Neural cell (in vitro differentiated cells): ENCODE measurements at regions not wholly inside any gene's neighbourhood (a gene's known extent, or its start where the extent isn't known, plus 50 kb on each side); places are given as distances from the start of the nearest gene placed in this dataset.

Experiments used
- CTCF ChIP-seq: fragments of 450-650 bp; IDR thresholded peaks from 2 replicates; pipeline ENCODE4 v1.5.1; 2014; ENCODE audit warnings: antibody characterized with exemption, mild to moderate bottlenecking, moderate library complexity; ENCODE audit not compliant: poor library complexity, severe bottlenecking
- EZH2 ChIP-seq: fragments of 200-600, 300-800 bp; shearing (Covaris generic), sonication (generic); IDR thresholded peaks from 2 replicates; pipeline ENCODE4 v1.6.1; 2014; ENCODE audit warnings: antibody characterized with exemption, low read length, borderline replicate concordance, mild to moderate bottlenecking; ENCODE audit not compliant: insufficient read depth, poor library complexity, severe bottlenecking
- TAF1 ChIP-seq: IDR thresholded peaks from 2 replicates; pipeline ENCODE4 v1.6.1; 2012; ENCODE audit warnings: low read depth

GRCh38 chr13:103326326-103326725, 260.1 kb upstream of the SLC10A2 start:
- no peak for TF ChIP-seq CTCF
- no peak for TF ChIP-seq TAF1
- no peak for TF ChIP-seq EZH2
